ENCODE measurements at regions not wholly inside any gene's neighbourhood (a gene's known extent, or its start where the extent isn't known, plus 50 kb on each side); places are given as distances from the start of the nearest gene placed in this dataset.

GRCh38 chrX:74251006-74251930 is 52.7 kb upstream of the ZCCHC13 start:
- Histone ChIP-seq H3K36me3 (no peaks in the 10 kb centered on the region), H3K9me3 (no peaks in the 10 kb centered on the region), H3K27me3 (no peaks in the 10 kb centered on the region), H3K4me3 (no peak overlapping the region), H3K4me1 (peaks cover 0 to 10% (median 0%) of the 10 kb centered on the region in 4 donors), H3K27ac (peak overlapping the region in 2 of 4 donors; percentile 64 to 65)
- DNase-seq, result peak in 1 of 3 donors; percentile 50
- TF ChIP-seq POLR2A (IDR thresholded peaks at IDR 0.05), result no peak
- TF ChIP-seq CTCF (IDR thresholded peaks at IDR 0.05), result no peak

- H3K9me3 ChIP-seq, result no peaks in the 10 kb centered on the region
- TF ChIP-seq POLR2A (IDR thresholded peaks at IDR 0.05) (no peak), CTCF (IDR thresholded peaks at IDR 0.05) (no peak)
- peak overlapping the region in 2 of 4 donors; percentile 64 to 65 for H3K27ac ChIP-seq
- H3K27me3 ChIP-seq, result no peaks in the 10 kb centered on the region
- no peaks in the 10 kb centered on the region for H3K36me3 ChIP-seq
- no peak for DNase-seq
- H3K4me3 ChIP-seq, result no peak overlapping the region
- H3K4me1 ChIP-seq, result peaks cover 0 to 10% (median 0%) of the 10 kb centered on the region in 4 donors
Measured at GRCh38 chrX:74250574-74250973, 53.4 kb upstream of the ZCCHC13 start.

- Histone ChIP-seq H3K27me3 (no peaks in the 10 kb centered on the region), H3K27ac (peak overlapping the region in 2 of 4 donors; percentile 64 to 65), H3K4me1 (peaks cover 0 to 10% (median 0%) of the 10 kb centered on the region in 4 donors), H3K9me3 (no peaks in the 10 kb centered on the region), H3K4me3 (no peak overlapping the region), H3K36me3 (no peaks in the 10 kb centered on the region)
- DNase-seq, result no peak
- TF ChIP-seq CTCF (IDR thresholded peaks at IDR 0.05) (no peak), POLR2A (IDR thresholded peaks at IDR 0.05) (no peak)
Measured at GRCh38 chrX:74249963-74250362, 54.0 kb upstream of the ZCCHC13 start.

- TF ChIP-seq CTCF (IDR thresholded peaks at IDR 0.05) (no peak), POLR2A (IDR thresholded peaks at IDR 0.05) (no peak)
- Histone ChIP-seq H3K27ac (peak overlapping the region in 2 of 4 donors; percentile 56 to 65), H3K9me3 (no peaks in the 10 kb centered on the region), H3K27me3 (no peaks in the 10 kb centered on the region), H3K36me3 (no peaks in the 10 kb centered on the region), H3K4me3 (no peak overlapping the region), H3K4me1 (peaks cover 0 to 10% (median 0%) of the 10 kb centered on the region in 4 donors)
- peak in 1 of 3 donors; percentile 34 for DNase-seq
Measured at GRCh38 chrX:74248889-74249288, 55.1 kb upstream of the ZCCHC13 start.

- no peak for DNase-seq
- no peaks in the 10 kb centered on the region for H3K27me3 ChIP-seq
- no peak overlapping the region for H3K4me3 ChIP-seq
- no peak overlapping the region for H3K27ac ChIP-seq
- no peaks in the 10 kb centered on the region for H3K36me3 ChIP-seq
- H3K9me3 ChIP-seq, result no peaks in the 10 kb centered on the region
- no peak for TF ChIP-seq CTCF (IDR thresholded peaks at IDR 0.05)
- no peak for TF ChIP-seq POLR2A (IDR thresholded peaks at IDR 0.05)
- H3K4me1 ChIP-seq, result peaks cover 0 to 10% (median 0%) of the 10 kb centered on the region in 4 donors
Measured at GRCh38 chrX:74246524-74246923, 57.5 kb upstream of the ZCCHC13 start.
